ENCODE measurements at regions not wholly inside any gene's neighbourhood (a gene's known extent, or its start where the extent isn't known, plus 50 kb on each side); places are given as distances from the start of the nearest gene placed in this dataset.

- no peaks in the 10 kb centered on the region for H3K9me3 ChIP-seq (ENCODE audit: control insufficient read depth in 4 of 4, low read length in 3 of 4)
- no peak for DNase-seq (ENCODE audit: low spot score)
- H3K4me3 ChIP-seq (ENCODE audit: low read depth in 1 of 3, low read length in 3 of 3), result no peak overlapping the region
- TF ChIP-seq JUND (IDR thresholded peaks at IDR 0.05) (no peak), ATF3 (IDR thresholded peaks at IDR 0.05) (no peak), SP1 (IDR thresholded peaks at IDR 0.05) (no peak), REST (IDR thresholded peaks at IDR 0.05) (no peak), GABPA (IDR thresholded peaks at IDR 0.05 in 1 of 2, conservative IDR thresholded peaks at IDR 0.05 in 1 of 2) (no peak), HNF4A (conservative IDR thresholded peaks at IDR 0.05) (no peak), HNF4G (IDR thresholded peaks at IDR 0.05) (no peak), FOXA1 (IDR thresholded peaks at IDR 0.05) (no peak)
- TF ChIP-seq, protein P1, sequence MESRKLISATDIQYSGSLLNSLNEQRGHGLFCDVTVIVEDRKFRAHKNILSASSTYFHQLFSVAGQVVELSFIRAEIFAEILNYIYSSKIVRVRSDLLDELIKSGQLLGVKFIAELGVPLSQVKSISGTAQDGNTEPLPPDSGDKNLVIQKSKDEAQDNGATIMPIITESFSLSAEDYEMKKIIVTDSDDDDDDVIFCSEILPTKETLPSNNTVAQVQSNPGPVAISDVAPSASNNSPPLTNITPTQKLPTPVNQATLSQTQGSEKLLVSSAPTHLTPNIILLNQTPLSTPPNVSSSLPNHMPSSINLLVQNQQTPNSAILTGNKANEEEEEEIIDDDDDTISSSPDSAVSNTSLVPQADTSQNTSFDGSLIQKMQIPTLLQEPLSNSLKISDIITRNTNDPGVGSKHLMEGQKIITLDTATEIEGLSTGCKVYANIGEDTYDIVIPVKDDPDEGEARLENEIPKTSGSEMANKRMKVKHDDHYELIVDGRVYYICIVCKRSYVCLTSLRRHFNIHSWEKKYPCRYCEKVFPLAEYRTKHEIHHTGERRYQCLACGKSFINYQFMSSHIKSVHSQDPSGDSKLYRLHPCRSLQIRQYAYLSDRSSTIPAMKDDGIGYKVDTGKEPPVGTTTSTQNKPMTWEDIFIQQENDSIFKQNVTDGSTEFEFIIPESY (IDR thresholded peaks at IDR 0.05), result no peak
- no peaks in the 10 kb centered on the region for H3K4me1 ChIP-seq (ENCODE audit: control insufficient read depth in 4 of 4, insufficient read depth in 4 of 4, low read length in 3 of 4)
- H3K9ac ChIP-seq (ENCODE audit: low read depth in 1 of 2, low read length in 2 of 2), result no peak overlapping the region
- no peak overlapping the region for H3K27ac ChIP-seq (ENCODE audit: low read depth in 1 of 2, low read length in 2 of 2)
- H3K36me3 ChIP-seq (ENCODE audit: control insufficient read depth in 4 of 4, insufficient read depth in 3 of 4, low read depth in 1 of 4, low read length in 3 of 4), result no peaks in the 10 kb centered on the region
- H3K27me3 ChIP-seq (ENCODE audit: control insufficient read depth in 4 of 4, insufficient read depth in 4 of 4, low read length in 3 of 4), result no peaks in the 10 kb centered on the region
These were observed 244.4 kb downstream of the GALC start for GRCh38 chr14:87748558-87748957.

GRCh38 chr14:87745507-87746118 is 247.4 kb downstream of the GALC start:
- no peak for TF ChIP-seq TAF1 (conservative IDR thresholded peaks at IDR 0.05)
- TF ChIP-seq, protein P2, sequence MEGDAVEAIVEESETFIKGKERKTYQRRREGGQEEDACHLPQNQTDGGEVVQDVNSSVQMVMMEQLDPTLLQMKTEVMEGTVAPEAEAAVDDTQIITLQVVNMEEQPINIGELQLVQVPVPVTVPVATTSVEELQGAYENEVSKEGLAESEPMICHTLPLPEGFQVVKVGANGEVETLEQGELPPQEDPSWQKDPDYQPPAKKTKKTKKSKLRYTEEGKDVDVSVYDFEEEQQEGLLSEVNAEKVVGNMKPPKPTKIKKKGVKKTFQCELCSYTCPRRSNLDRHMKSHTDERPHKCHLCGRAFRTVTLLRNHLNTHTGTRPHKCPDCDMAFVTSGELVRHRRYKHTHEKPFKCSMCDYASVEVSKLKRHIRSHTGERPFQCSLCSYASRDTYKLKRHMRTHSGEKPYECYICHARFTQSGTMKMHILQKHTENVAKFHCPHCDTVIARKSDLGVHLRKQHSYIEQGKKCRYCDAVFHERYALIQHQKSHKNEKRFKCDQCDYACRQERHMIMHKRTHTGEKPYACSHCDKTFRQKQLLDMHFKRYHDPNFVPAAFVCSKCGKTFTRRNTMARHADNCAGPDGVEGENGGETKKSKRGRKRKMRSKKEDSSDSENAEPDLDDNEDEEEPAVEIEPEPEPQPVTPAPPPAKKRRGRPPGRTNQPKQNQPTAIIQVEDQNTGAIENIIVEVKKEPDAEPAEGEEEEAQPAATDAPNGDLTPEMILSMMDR (IDR thresholded peaks at IDR 0.05; ENCODE audit: low read depth, low read length, missing input control), result peak; percentile 81
- no peak for TF ChIP-seq FOXA1 (IDR thresholded peaks at IDR 0.05)
- peak; percentile 25 for TF ChIP-seq ATF3 (IDR thresholded peaks at IDR 0.05)
- no peak for TF ChIP-seq REST (IDR thresholded peaks at IDR 0.05)
- peak; percentile 71 to 80 for TF ChIP-seq RAD21 (IDR thresholded peaks at IDR 0.05)
- no peak for TF ChIP-seq NR2F2 (IDR thresholded peaks at IDR 0.05)
- TF ChIP-seq, protein P1 (IDR thresholded peaks at IDR 0.05), result no peak
- no peak for TF ChIP-seq RXRA (IDR thresholded peaks at IDR 0.05)
- no peak for TF ChIP-seq FOXA2 (IDR thresholded peaks at IDR 0.05)
- no peak for TF ChIP-seq HNF4A (conservative IDR thresholded peaks at IDR 0.05)
- TF ChIP-seq JUND (IDR thresholded peaks at IDR 0.05), result no peak
- Histone ChIP-seq H3K27ac (ENCODE audit: low read depth in 1 of 2, low read length in 2 of 2) (no peak overlapping the region), H3K4me3 (ENCODE audit: low read depth in 1 of 3, low read length in 3 of 3) (no peak overlapping the region), H3K27me3 (ENCODE audit: control insufficient read depth in 4 of 4, insufficient read depth in 4 of 4, low read length in 3 of 4) (no peaks in the 10 kb centered on the region), H3K9ac (ENCODE audit: low read depth in 1 of 2, low read length in 2 of 2) (no peak overlapping the region), H3K36me3 (ENCODE audit: control insufficient read depth in 4 of 4, insufficient read depth in 3 of 4, low read depth in 1 of 4, low read length in 3 of 4) (no peaks in the 10 kb centered on the region), H3K9me3 (ENCODE audit: control insufficient read depth in 4 of 4, low read length in 3 of 4) (peaks cover 0 to 3% (median under 1%) of the 10 kb centered on the region in 4 donors), H3K4me1 (ENCODE audit: control insufficient read depth in 4 of 4, insufficient read depth in 4 of 4, low read length in 3 of 4) (no peaks in the 10 kb centered on the region)
- peak; percentile 36 for DNase-seq (ENCODE audit: low spot score)
- 10% methylated on average over 3 of the region's 3 CpGs for WGBS
